IMR-90 (cell line): ENCODE measurements at regions not wholly inside any gene's neighbourhood (a gene's known extent, or its start where the extent isn't known, plus 50 kb on each side); places are given as distances from the start of the nearest gene placed in this dataset.

ENCODE experiments used
- ATAC-seq: fragments of 200-7000 bp; cut with Tn5 transposase; 2 replicates; pipeline ENCODE4 v1.9.1; 2020; ENCODE audit warnings: low read depth, mild to moderate bottlenecking, moderate library complexity
- BruUV-seq: library from RNA; stranded (reverse); fragments of 400-500 nt; replicated peaks from 2 replicates; lab custom pipeline; 2021; lab: Mats Ljungman, UMichigan
- CTCF ChIA-PET: fragments of 300-600 bp; formaldehyde crosslinking; extraction: SDS; loops from one replicate; lab custom pipeline; 2021; ENCODE audit warnings: antibody characterized with exemption; lab: Yijun Ruan, JAX
- POLR2A ChIA-PET: fragments of 300-600 bp; sonication (Branson Sonifier 250); formaldehyde crosslinking; loops from one replicate; lab custom pipeline; 2022; ENCODE audit warnings: antibody characterized with exemption; ENCODE audit not compliant: unreplicated experiment; lab: Charles Lee
- DNase-seq: peaks from one replicate; pipeline ENCODE4 v3.0.0; 2013
- H2AFZ ChIP-seq: replicated peaks from 2 replicates; pipeline ENCODE3; 2013; ENCODE audit warnings: low read length, mild to moderate bottlenecking; ENCODE audit not compliant: poor library complexity
- H2AK5ac ChIP-seq: 2 replicates; pipeline ENCODE4 v1.6.1; 2013; ENCODE audit warnings: low read depth, low read length, inconsistent platforms
- H2AK9ac ChIP-seq: replicated peaks from 2 replicates; pipeline ENCODE3; 2013; ENCODE audit warnings: mild to moderate bottlenecking, low read depth, low read length, moderate library complexity; ENCODE audit not compliant: poor library complexity
- H2BK120ac ChIP-seq: 2 replicates; pipeline ENCODE4 v1.6.1; 2013; ENCODE audit warnings: low read depth, low read length, inconsistent platforms
- H2BK15ac ChIP-seq: 3 replicates; pipeline ENCODE4 v1.6.1; 2013; ENCODE audit warnings: low read depth, low read length, inconsistent platforms
- H2BK20ac ChIP-seq: 2 replicates; pipeline ENCODE4 v1.6.1; 2013; ENCODE audit warnings: low read depth, mild to moderate bottlenecking, inconsistent platforms, low read length, moderate library complexity
- H2BK5ac ChIP-seq: 2 replicates; pipeline ENCODE4 v1.6.1; 2013; ENCODE audit warnings: mild to moderate bottlenecking, low read depth, low read length, inconsistent platforms; ENCODE audit not compliant: poor library complexity, severe bottlenecking
- H3K14ac ChIP-seq: replicated peaks from 2 replicates; pipeline ENCODE4 v1.6.1; 2013; ENCODE audit warnings: low read depth, low read length, inconsistent platforms
- H3K18ac ChIP-seq: 2 replicates; pipeline ENCODE4 v1.6.1; 2013; ENCODE audit warnings: low read depth, low read length, control low read depth
- H3K23ac ChIP-seq: 2 replicates; pipeline ENCODE4 v1.6.1; 2013; ENCODE audit warnings: low read depth, low read length, inconsistent platforms
- H3K27ac ChIP-seq: 2 replicates; pipeline ENCODE4 v1.5.1; 2013; ENCODE audit warnings: mild to moderate bottlenecking, control low read depth, low read length; ENCODE audit not compliant: insufficient read depth
- H3K27me3 ChIP-seq: 2 replicates; pipeline ENCODE4 v1.6.1; 2013; ENCODE audit warnings: low read length; ENCODE audit not compliant: control insufficient read depth, insufficient read depth
- H3K36me3 ChIP-seq: 2 replicates; pipeline ENCODE4 v1.6.1; 2013; ENCODE audit warnings: low read length, mixed read lengths; ENCODE audit not compliant: control insufficient read depth, insufficient read depth
- H3K4ac ChIP-seq: 2 replicates; pipeline ENCODE4 v1.6.1; 2013; ENCODE audit warnings: low read depth, low read length, inconsistent platforms
- H3K4me1 ChIP-seq: 2 replicates; pipeline ENCODE4 v1.6.1; 2013; ENCODE audit warnings: low read length, mixed read lengths; ENCODE audit not compliant: control insufficient read depth, insufficient read depth
- H3K4me2 ChIP-seq: 2 replicates; pipeline ENCODE4 v1.6.1; 2013; ENCODE audit warnings: low read depth, mild to moderate bottlenecking, control low read depth, low read length, moderate library complexity
- H3K4me3 ChIP-seq: 2 replicates; pipeline ENCODE4 v1.5.1; 2013; ENCODE audit warnings: low read depth, mild to moderate bottlenecking, control low read depth, low read length, moderate library complexity; ENCODE audit not compliant: insufficient read depth
- H3K56ac ChIP-seq: 2 replicates; pipeline ENCODE4 v1.6.1; 2013; ENCODE audit warnings: low read length, inconsistent platforms; ENCODE audit not compliant: insufficient read depth; ENCODE audit errors: extremely low read depth
- H3K79me1 ChIP-seq, 2 experiments: 2 replicates each; pipeline ENCODE4 v1.6.1; 2013; ENCODE audit warnings: low read length in 2 of 2, inconsistent platforms in 1 of 2, low read depth in 1 of 2
- H3K9ac ChIP-seq: 2 replicates; pipeline ENCODE4 v1.6.1; 2013; ENCODE audit warnings: low read depth, low read length, control low read depth
- H3K9me1 ChIP-seq: 2 replicates; pipeline ENCODE4 v1.6.1; 2013; ENCODE audit warnings: low read length, inconsistent platforms; ENCODE audit not compliant: insufficient read depth
- H3K9me3 ChIP-seq: 2 replicates; pipeline ENCODE4 v1.6.1; 2013; ENCODE audit warnings: low read length; ENCODE audit not compliant: control insufficient read depth, insufficient read depth
- H4K20me1 ChIP-seq: 2 replicates; pipeline ENCODE4 v1.6.1; 2013; ENCODE audit warnings: low read length, inconsistent platforms; ENCODE audit not compliant: insufficient read depth
- H4K5ac ChIP-seq: 2 replicates; pipeline ENCODE4 v1.6.1; 2013; ENCODE audit warnings: mild to moderate bottlenecking, low read depth, low read length, control low read depth
- H4K8ac ChIP-seq, 2 experiments: 2 replicates each; pipeline ENCODE4 v1.6.1; 2013; ENCODE audit warnings: low read depth in 2 of 2, low read length in 2 of 2, control low read depth in 1 of 2, inconsistent platforms in 1 of 2
- H4K91ac ChIP-seq: 2 replicates; pipeline ENCODE4 v1.6.1; 2013; ENCODE audit warnings: low read depth, low read length, inconsistent platforms; ENCODE audit not compliant: insufficient read depth
- BHLHE40 ChIP-seq: fragments of 150-350 bp; IDR thresholded peaks from 2 replicates; pipeline ENCODE4 v1.6.1; 2016; ENCODE audit warnings: mild to moderate bottlenecking, low read depth, low read length
- CEBPB ChIP-seq: IDR thresholded peaks from 2 replicates; pipeline ENCODE4 v1.6.1; 2012; ENCODE audit warnings: low read depth, low read length, improper control_type of control experiment
- CHD1 ChIP-seq: IDR thresholded peaks from 2 replicates; pipeline ENCODE4 v1.6.1; 2012; ENCODE audit warnings: low read depth, low read length, improper control_type of control experiment
- FOS ChIP-seq: fragments of 150-350 bp; IDR thresholded peaks from 2 replicates; pipeline ENCODE4 v1.6.1; 2016; ENCODE audit warnings: low read depth, low read length
- MAFK ChIP-seq: IDR thresholded peaks from 2 replicates; pipeline ENCODE4 v1.6.1; 2012; ENCODE audit warnings: low read depth, low read length, improper control_type of control experiment
- MAZ ChIP-seq: IDR thresholded peaks from 2 replicates; pipeline ENCODE4 v1.6.1; 2012; ENCODE audit warnings: low read depth, mild to moderate bottlenecking, low read length, improper control_type of control experiment, moderate library complexity, borderline replicate concordance
- MXI1 ChIP-seq: IDR thresholded peaks from 2 replicates; pipeline ENCODE4 v1.6.1; 2012; ENCODE audit warnings: low read depth, mild to moderate bottlenecking, low read length, moderate library complexity, borderline replicate concordance
- NFE2L2 ChIP-seq: fragments of 150-350 bp; IDR thresholded peaks from 2 replicates; pipeline ENCODE4 v1.6.1; 2016; ENCODE audit warnings: low read depth, mild to moderate bottlenecking, low read length
- POLR2A ChIP-seq: IDR thresholded peaks from 2 replicates; pipeline ENCODE4 v1.6.1; 2012; ENCODE audit warnings: mild to moderate bottlenecking, low read depth, low read length
- RAD21 ChIP-seq: IDR thresholded peaks from 2 replicates; pipeline ENCODE4 v1.6.1; 2012; ENCODE audit warnings: low read length, improper control_type of control experiment
- RCOR1 ChIP-seq: IDR thresholded peaks from 2 replicates; pipeline ENCODE4 v1.6.1; 2012; ENCODE audit warnings: mild to moderate bottlenecking, low read length, improper control_type of control experiment; ENCODE audit not compliant: insufficient replicate concordance
- RFX5 ChIP-seq: IDR thresholded peaks from 2 replicates; pipeline ENCODE4 v1.8.0; 2012; ENCODE audit warnings: low read depth, mild to moderate bottlenecking, low read length, moderate library complexity
- SMC3 ChIP-seq: fragments of 150-350 bp; IDR thresholded peaks from 2 replicates; pipeline ENCODE4 v1.6.1; 2016; ENCODE audit warnings: low read depth, mild to moderate bottlenecking, antibody characterized with exemption, low read length, moderate library complexity
- USF2 ChIP-seq: fragments of 150-350 bp; IDR thresholded peaks from 2 replicates; pipeline ENCODE4 v1.6.1; 2017; ENCODE audit warnings: mild to moderate bottlenecking, antibody characterized with exemption, low read length, low read depth
- WGBS, 2 experiments: methylation state at CpG; one replicate each; pipeline versions ENCODE4 v1.1.5 to v1.1.7; 2013; ENCODE audit warnings: missing lambda C conversion rate in 2 of 2; ENCODE audit not compliant: insufficient read length in 1 of 2; ENCODE audit errors: extremely low coverage in 2 of 2; 5-methylcytosine and 5-hydroxymethylcytosine counted together
- dilution Hi-C: fragments of 300-500 bp; cut with HindIII; formaldehyde crosslinking; loops from one replicate; pipeline ENCODE4 v1.14.3; 2018; ENCODE audit warnings: low sequenced_read_pairs; ENCODE audit not compliant: unreplicated experiment
- in situ Hi-C: fragments of 300-500 bp; cut with MboI; formaldehyde crosslinking; loops from 3 replicates; pipeline ENCODE4 v1.14.3; 2019; ENCODE audit warnings: low sequenced_read_pairs, inconsistent platforms, mixed read lengths
- intact Hi-C: fragments of 100-400 bp; cut with micrococcal nuclease; formaldehyde crosslinking; loops from 2 replicates; pipeline ENCODE4 v1.10.0; 2022
- TF ChIP-seq, protein P1 (sequence below): fragments of 150-350 bp; IDR thresholded peaks from 2 replicates; pipeline ENCODE4 v1.6.1; 2016; ENCODE audit warnings: low read depth, mild to moderate bottlenecking, low read length, moderate library complexity, borderline replicate concordance
- TF ChIP-seq, protein P2 (sequence below): conservative IDR thresholded peaks from 2 replicates; pipeline ENCODE4 v1.5.1; 2012; ENCODE audit warnings: mild to moderate bottlenecking, low read depth, low read length, improper control_type of control experiment

- intact Hi-C loops: no loop called here
- WGBS, 2 experiments: 80% methylated on average over 1 of the region's 3 CpGs; no CpG with 5 or more reads in 1 of the 2 experiments
Measured at GRCh38 chr9:79053598-79053997, 518.2 kb upstream of the TLE4 start.

More at GRCh38 chr9:79053598-79053997, 518.2 kb upstream of the TLE4 start:
- CTCF ChIA-PET: no interaction called here
- no peak overlapping the region for H2BK5ac ChIP-seq
- H3K4me1 ChIP-seq: peaks cover 7% of the 10 kb centered on the region
- peak overlapping the region; percentile 53; the same call in 1 of the 2 replicates for H4K5ac ChIP-seq
- no peaks in the 10 kb centered on the region for H3K9me1 ChIP-seq
- H3K14ac ChIP-seq: peak overlapping the region; percentile 93
- ATAC-seq: no peak
- H3K4ac ChIP-seq: peak overlapping the region; percentile 91
- no peaks in the 10 kb centered on the region for H3K79me1 ChIP-seq
- DNase-seq: no peak
- peak overlapping the region; percentile 97 for H2BK20ac ChIP-seq
- no peak overlapping the region for H3K27ac ChIP-seq
- TF ChIP-seq RAD21: no peak
- TF ChIP-seq, protein P1, sequence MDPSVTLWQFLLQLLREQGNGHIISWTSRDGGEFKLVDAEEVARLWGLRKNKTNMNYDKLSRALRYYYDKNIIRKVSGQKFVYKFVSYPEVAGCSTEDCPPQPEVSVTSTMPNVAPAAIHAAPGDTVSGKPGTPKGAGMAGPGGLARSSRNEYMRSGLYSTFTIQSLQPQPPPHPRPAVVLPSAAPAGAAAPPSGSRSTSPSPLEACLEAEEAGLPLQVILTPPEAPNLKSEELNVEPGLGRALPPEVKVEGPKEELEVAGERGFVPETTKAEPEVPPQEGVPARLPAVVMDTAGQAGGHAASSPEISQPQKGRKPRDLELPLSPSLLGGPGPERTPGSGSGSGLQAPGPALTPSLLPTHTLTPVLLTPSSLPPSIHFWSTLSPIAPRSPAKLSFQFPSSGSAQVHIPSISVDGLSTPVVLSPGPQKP: no peak
- TF ChIP-seq RFX5: no peak
- TF ChIP-seq, protein P2, sequence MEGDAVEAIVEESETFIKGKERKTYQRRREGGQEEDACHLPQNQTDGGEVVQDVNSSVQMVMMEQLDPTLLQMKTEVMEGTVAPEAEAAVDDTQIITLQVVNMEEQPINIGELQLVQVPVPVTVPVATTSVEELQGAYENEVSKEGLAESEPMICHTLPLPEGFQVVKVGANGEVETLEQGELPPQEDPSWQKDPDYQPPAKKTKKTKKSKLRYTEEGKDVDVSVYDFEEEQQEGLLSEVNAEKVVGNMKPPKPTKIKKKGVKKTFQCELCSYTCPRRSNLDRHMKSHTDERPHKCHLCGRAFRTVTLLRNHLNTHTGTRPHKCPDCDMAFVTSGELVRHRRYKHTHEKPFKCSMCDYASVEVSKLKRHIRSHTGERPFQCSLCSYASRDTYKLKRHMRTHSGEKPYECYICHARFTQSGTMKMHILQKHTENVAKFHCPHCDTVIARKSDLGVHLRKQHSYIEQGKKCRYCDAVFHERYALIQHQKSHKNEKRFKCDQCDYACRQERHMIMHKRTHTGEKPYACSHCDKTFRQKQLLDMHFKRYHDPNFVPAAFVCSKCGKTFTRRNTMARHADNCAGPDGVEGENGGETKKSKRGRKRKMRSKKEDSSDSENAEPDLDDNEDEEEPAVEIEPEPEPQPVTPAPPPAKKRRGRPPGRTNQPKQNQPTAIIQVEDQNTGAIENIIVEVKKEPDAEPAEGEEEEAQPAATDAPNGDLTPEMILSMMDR: no peak
- TF ChIP-seq FOS: no peak
- TF ChIP-seq MXI1: no peak
- no peak for TF ChIP-seq CEBPB
- no peak for TF ChIP-seq RCOR1
- TF ChIP-seq NFE2L2: no peak
- no peak for TF ChIP-seq CHD1
- no peak for TF ChIP-seq BHLHE40
- no peak for TF ChIP-seq USF2
- no peak for TF ChIP-seq POLR2A
- no peak for TF ChIP-seq MAZ
- TF ChIP-seq MAFK: no peak
- no peak for TF ChIP-seq SMC3
- peak overlapping the region; percentile 89; the same call in 1 of the 2 replicates for H2AK5ac ChIP-seq
- H2BK120ac ChIP-seq: peak overlapping the region; percentile 93
- dilution Hi-C loops: no loop called here
- in situ Hi-C loops: no loop called here
- peak overlapping the region; percentile 29; the same call in 1 of the 2 replicates for H3K56ac ChIP-seq
- BruUV-seq: no TSS peak
- H2AFZ ChIP-seq: no peak overlapping the region
- no peak overlapping the region for H3K9ac ChIP-seq
- H3K9me3 ChIP-seq: no peaks in the 10 kb centered on the region
- H2AK9ac ChIP-seq: no peak overlapping the region
- no peaks in the 10 kb centered on the region for H4K20me1 ChIP-seq
- no peaks in the 10 kb centered on the region for H3K36me3 ChIP-seq
- H3K27me3 ChIP-seq: no peaks in the 10 kb centered on the region
- peak overlapping the region; percentile 68 for H3K23ac ChIP-seq
- H4K8ac ChIP-seq: peak overlapping the region; percentile 69 to 93; a peak in 3 of 4 replicates
- POLR2A ChIA-PET: no interaction called here
- H2BK15ac ChIP-seq: peak overlapping the region; percentile 56
- H3K4me2 ChIP-seq: no peak overlapping the region
- H4K91ac ChIP-seq: peak overlapping the region; percentile 93
- no peak overlapping the region for H3K4me3 ChIP-seq
- peak overlapping the region; percentile 85; the same call in 1 of the 2 replicates for H3K18ac ChIP-seq
